Small intestine (tissue), 7 donors: ENCODE measurements at regions not wholly inside any gene's neighbourhood (a gene's known extent, or its start where the extent isn't known, plus 50 kb on each side); places are given as distances from the start of the nearest gene placed in this dataset.

Experiments
- DNase-seq, 2 donors: peaks; one replicate each; pipeline versions ENCODE4 v3.0.0 to v3.0.0-alpha.2; 2013
- FAIRE-seq: peaks from 2 replicates; lab custom pipeline; 2012; peaks lifted over from hg19 to GRCh38; lab: Jason Lieb, UNC
- H3K27ac ChIP-seq, 3 donors: one replicate each; pipeline ENCODE4 v1.5.1; 2013; ENCODE audit warnings: low read length in 2 of 3, mild to moderate bottlenecking in 2 of 3, control low read depth in 1 of 3, inconsistent platforms in 1 of 3, low read depth in 1 of 3, moderate library complexity in 1 of 3
- H3K27me3 ChIP-seq, 3 donors: one replicate each; pipeline ENCODE4 v1.6.1; 2013; ENCODE audit warnings: low read length in 3 of 3, inconsistent platforms in 1 of 3; ENCODE audit not compliant: control insufficient read depth in 3 of 3, insufficient read depth in 3 of 3
- H3K36me3 ChIP-seq, 3 donors: one replicate each; pipeline ENCODE4 v1.6.1; 2013; ENCODE audit warnings: low read length in 3 of 3, inconsistent platforms in 1 of 3, low read depth in 1 of 3, mild to moderate bottlenecking in 1 of 3, moderate library complexity in 1 of 3; ENCODE audit not compliant: control insufficient read depth in 3 of 3, insufficient read depth in 2 of 3
- H3K4me1 ChIP-seq, 3 donors: one replicate each; pipeline ENCODE4 v1.6.1; 2013; ENCODE audit warnings: low read length in 2 of 3, inconsistent platforms in 1 of 3, low read depth in 1 of 3, mild to moderate bottlenecking in 1 of 3, moderate library complexity in 1 of 3; ENCODE audit not compliant: control insufficient read depth in 3 of 3, insufficient read depth in 2 of 3
- H3K4me3 ChIP-seq, 3 donors: one replicate each; pipeline ENCODE4 v1.5.1; 2013; ENCODE audit warnings: low read length in 3 of 3, control low read depth in 1 of 3, inconsistent platforms in 1 of 3, low read depth in 1 of 3, mild to moderate bottlenecking in 1 of 3, moderate library complexity in 1 of 3
- H3K9me3 ChIP-seq, 2 donors: one replicate each; pipeline ENCODE4 v1.6.1; 2013; ENCODE audit warnings: low read depth in 1 of 2, low read length in 1 of 2; ENCODE audit not compliant: control insufficient read depth in 2 of 2, insufficient read depth in 1 of 2
- WGBS, 3 donors: extraction: QIAGEN DNeasy Blood & Tissue Kit; methylation state at CpG; one replicate each; pipeline ENCODE4 v1.1.7; 2013; 5-methylcytosine and 5-hydroxymethylcytosine counted together
- donor health status: healthy with polysubstance abuse.
- donor health status: control.
- donor health status: control.
- donor health status: Bipolar disorder and iron deficiency.
- donor health status: healthy.

GRCh38 chr2:217749008-217749407 lies 253.8 kb downstream of the TNS1 start:
- WGBS, 3 donors = 67 to 70% (median 68%) methylated on average over 5 of the region's 5 CpGs

GRCh38 chr2:217746808-217747207 lies 256.0 kb downstream of the TNS1 start:
- H3K4me1 ChIP-seq = no peaks in the 10 kb centered on the region
- no peaks in the 10 kb centered on the region for H3K36me3 ChIP-seq
- H3K9me3 ChIP-seq = peaks cover 0 to 3% of the 10 kb centered on the region in 2 donors
- WGBS, 3 donors = 55 to 74% (median 68%) methylated on average over 3 of the region's 3 CpGs
- H3K27me3 ChIP-seq = peaks cover 0 to 2% (median 0%) of the 10 kb centered on the region in 3 donors
- no peak for DNase-seq
- FAIRE-seq = no peak
- no peak overlapping the region for H3K4me3 ChIP-seq
- H3K27ac ChIP-seq = no peak overlapping the region

More at GRCh38 chr2:217749008-217749407, 253.8 kb downstream of the TNS1 start:
- DNase-seq (no peak), FAIRE-seq (no peak)
- H3K4me3 ChIP-seq = no peak overlapping the region
- H3K4me1 ChIP-seq = no peaks in the 10 kb centered on the region
- peaks cover 0 to 10% (median 0%) of the 10 kb centered on the region in 3 donors for H3K27me3 ChIP-seq
- H3K27ac ChIP-seq = no peak overlapping the region
- H3K36me3 ChIP-seq = no peaks in the 10 kb centered on the region
- H3K9me3 ChIP-seq = peaks cover 0 to 3% of the 10 kb centered on the region in 2 donors

- 83 to 90% (median 84%) methylated on average over 6 of the region's 6 CpGs for WGBS, 3 donors
- peaks cover 0 to 2% (median 0%) of the 10 kb centered on the region in 3 donors for H3K27me3 ChIP-seq
- H3K4me1 ChIP-seq = no peaks in the 10 kb centered on the region
- H3K4me3 ChIP-seq = no peak overlapping the region
- DNase-seq (no peak), FAIRE-seq (no peak)
- H3K9me3 ChIP-seq = peaks cover 0 to 3% of the 10 kb centered on the region in 2 donors
- no peak overlapping the region for H3K27ac ChIP-seq
- no peaks in the 10 kb centered on the region for H3K36me3 ChIP-seq
Measured at GRCh38 chr2:217743966-217744761, 258.6 kb downstream of the TNS1 start.

- no peak for DNase-seq
- Histone ChIP-seq H3K27ac (no peak overlapping the region), H3K27me3 (peaks cover 0 to 2% (median 0%) of the 10 kb centered on the region in 3 donors), H3K36me3 (no peaks in the 10 kb centered on the region), H3K4me1 (no peaks in the 10 kb centered on the region), H3K9me3 (peaks cover 0 to 3% of the 10 kb centered on the region in 2 donors), H3K4me3 (no peak overlapping the region)
- 69 to 89% (median 76%) methylated on average over 2 of the region's 2 CpGs for WGBS, 3 donors
- no peak for FAIRE-seq
Measured at GRCh38 chr2:217743407-217743806, 259.4 kb downstream of the TNS1 start.

- WGBS, 3 donors = 80 to 86% (median 85%) methylated on average over 5 of the region's 5 CpGs
- peaks cover 0 to 3% of the 10 kb centered on the region in 2 donors for H3K9me3 ChIP-seq
- H3K27me3 ChIP-seq = peaks cover 0 to 2% (median 0%) of the 10 kb centered on the region in 3 donors
- FAIRE-seq = no peak
- no peak overlapping the region for H3K4me3 ChIP-seq
- no peak for DNase-seq
- H3K27ac ChIP-seq = no peak overlapping the region
- no peaks in the 10 kb centered on the region for H3K36me3 ChIP-seq
- H3K4me1 ChIP-seq = no peaks in the 10 kb centered on the region
Measured at GRCh38 chr2:217742841-217743240, 260.0 kb downstream of the TNS1 start.

- WGBS, 3 donors = 74 to 87% (median 77%) methylated on average over 4 of the region's 4 CpGs
Measured at GRCh38 chr2:217742276-217742675, 260.5 kb downstream of the TNS1 start.

GRCh38 chr2:217741381-217741955 lies 261.3 kb downstream of the TNS1 start:
- Histone ChIP-seq H3K27ac (no peak overlapping the region), H3K36me3 (no peaks in the 10 kb centered on the region), H3K9me3 (peaks cover 0 to 3% of the 10 kb centered on the region in 2 donors), H3K27me3 (peaks cover 0 to 2% (median 0%) of the 10 kb centered on the region in 3 donors), H3K4me1 (no peaks in the 10 kb centered on the region), H3K4me3 (no peak overlapping the region)
- DNase-seq (no peak), FAIRE-seq (no peak)
- 78 to 91% (median 88%) methylated on average over 6 of the region's 6 CpGs for WGBS, 3 donors

More at GRCh38 chr2:217742276-217742675, 260.5 kb downstream of the TNS1 start:
- H3K36me3 ChIP-seq = no peaks in the 10 kb centered on the region
- peaks cover 0 to 2% (median 0%) of the 10 kb centered on the region in 3 donors for H3K27me3 ChIP-seq
- DNase-seq (no peak), FAIRE-seq (no peak)
- H3K9me3 ChIP-seq = peaks cover 0 to 3% of the 10 kb centered on the region in 2 donors
- H3K4me1 ChIP-seq = no peaks in the 10 kb centered on the region
- no peak overlapping the region for H3K4me3 ChIP-seq
- H3K27ac ChIP-seq = no peak overlapping the region

- Histone ChIP-seq H3K4me3 (no peak overlapping the region), H3K27me3 (peaks cover 0 to 2% (median 0%) of the 10 kb centered on the region in 3 donors), H3K27ac (peak overlapping the region in 1 of 3 donors; percentile 64), H3K4me1 (no peaks in the 10 kb centered on the region), H3K36me3 (no peaks in the 10 kb centered on the region), H3K9me3 (peaks cover 0 to 3% of the 10 kb centered on the region in 2 donors)
- no peak for DNase-seq
- no peak for FAIRE-seq
- 67 to 80% (median 77%) methylated on average over 6 of the region's 6 CpGs for WGBS, 3 donors
Measured at GRCh38 chr2:217740756-217741155, 262.0 kb downstream of the TNS1 start.
